ENCODE measurements at regions not wholly inside any gene's neighbourhood (a gene's known extent, or its start where the extent isn't known, plus 50 kb on each side); places are given as distances from the start of the nearest gene placed in this dataset.

DNA sequence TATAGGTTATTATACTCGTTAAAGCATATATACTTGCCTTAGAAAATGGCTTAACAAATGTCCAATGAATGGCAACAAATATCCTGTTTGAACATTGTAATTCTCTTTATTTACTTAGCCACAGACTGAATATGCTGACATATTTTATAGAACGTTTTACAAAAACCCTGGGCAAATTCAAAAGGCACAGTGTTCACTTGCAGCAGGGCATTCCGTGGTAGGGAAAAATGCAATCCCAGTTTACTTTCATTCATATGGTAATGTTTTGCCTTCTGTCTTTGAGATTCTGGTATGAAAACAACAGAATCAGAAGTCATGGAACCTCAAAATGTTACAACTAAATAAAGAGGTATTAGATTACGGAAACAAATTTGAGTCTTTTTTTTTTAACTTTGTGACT is 56.2 kb upstream of the MYCBP2 start:
- no peaks in the 10 kb centered on the region for H3K9me3 Mint-ChIP-seq
- H3K4me1 Mint-ChIP-seq, result no peaks in the 10 kb centered on the region
- H3K27ac Mint-ChIP-seq, result no peak overlapping the region
- H3K36me3 Mint-ChIP-seq, result no peaks in the 10 kb centered on the region
- H3K4me3 Mint-ChIP-seq, result no peak overlapping the region
- no peak for DNase-seq (ENCODE audit: low spot score in 2 of 2)
- no peak for ATAC-seq (ENCODE audit: low read depth)
- H3K27me3 Mint-ChIP-seq, result no peaks in the 10 kb centered on the region

- no peak overlapping the region for H3K27ac Mint-ChIP-seq
- H3K27me3 Mint-ChIP-seq, result no peaks in the 10 kb centered on the region
- no peak for DNase-seq (ENCODE audit: low spot score in 2 of 2)
- ATAC-seq (ENCODE audit: low read depth), result no peak
- no peak overlapping the region for H3K4me3 Mint-ChIP-seq
- H3K4me1 Mint-ChIP-seq, result peaks cover 4% of the 10 kb centered on the region
- no peaks in the 10 kb centered on the region for H3K36me3 Mint-ChIP-seq
- H3K9me3 Mint-ChIP-seq, result no peaks in the 10 kb centered on the region
Measured at GRCh38 chr13:77381059-77381458, 54.2 kb upstream of the MYCBP2 start.

GRCh38 chr13:77379508-77379907 is 52.6 kb upstream of the MYCBP2 start:
- no peak overlapping the region for H3K27ac Mint-ChIP-seq
- H3K36me3 Mint-ChIP-seq, result no peaks in the 10 kb centered on the region
- DNase-seq (ENCODE audit: low spot score in 2 of 2) (no peak), ATAC-seq (ENCODE audit: low read depth) (no peak)
- H3K9me3 Mint-ChIP-seq, result no peaks in the 10 kb centered on the region
- H3K27me3 Mint-ChIP-seq, result no peaks in the 10 kb centered on the region
- H3K4me3 Mint-ChIP-seq, result no peak overlapping the region
- H3K4me1 Mint-ChIP-seq, result peaks cover 7% of the 10 kb centered on the region

DNA sequence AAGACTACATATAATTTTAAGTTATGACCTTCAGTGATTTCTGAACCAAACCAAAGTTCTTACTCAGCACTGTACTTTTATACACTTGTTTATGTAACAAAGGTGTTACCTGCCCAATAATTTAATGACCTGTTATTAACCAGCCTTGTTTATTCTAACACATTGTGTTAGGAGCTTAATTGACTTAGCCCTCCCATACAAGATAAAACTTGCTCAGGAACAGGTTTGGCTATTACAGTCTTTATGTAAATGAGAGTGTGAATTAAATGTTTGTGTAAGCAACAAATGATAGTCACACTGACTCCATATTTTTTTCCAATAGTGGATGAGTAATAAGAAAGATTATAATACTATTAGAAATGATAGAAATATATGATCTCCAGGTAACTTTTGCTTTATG is 51.8 kb upstream of the MYCBP2 start:
- no peak for ATAC-seq (ENCODE audit: low read depth)
- H3K36me3 Mint-ChIP-seq, result no peaks in the 10 kb centered on the region
- H3K27ac Mint-ChIP-seq, result no peak overlapping the region
- no peaks in the 10 kb centered on the region for H3K9me3 Mint-ChIP-seq
- peaks cover 7% of the 10 kb centered on the region for H3K4me1 Mint-ChIP-seq
- no peak for DNase-seq (ENCODE audit: low spot score in 2 of 2)
- H3K27me3 Mint-ChIP-seq, result no peaks in the 10 kb centered on the region
- H3K4me3 Mint-ChIP-seq, result no peak overlapping the region

DNA sequence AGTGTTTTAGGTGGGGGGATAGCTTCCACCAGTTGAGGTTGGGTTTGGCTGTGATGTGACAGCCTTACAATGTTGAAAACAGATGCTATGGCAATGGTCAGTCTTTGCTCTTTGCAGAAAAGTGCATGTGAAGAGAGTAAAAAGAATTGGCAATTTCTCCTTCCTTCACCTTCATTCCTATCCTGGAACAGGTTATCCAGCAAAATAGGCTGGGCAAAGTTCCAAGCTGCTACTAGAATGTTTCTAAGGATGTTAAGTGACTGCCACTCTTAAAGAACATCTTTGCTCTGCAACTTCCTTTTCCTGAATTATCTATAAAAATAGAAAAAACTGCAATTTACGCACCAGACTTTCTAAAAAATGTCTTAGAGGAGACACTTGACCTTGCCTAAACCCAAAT is 50.1 kb upstream of the MYCBP2 start:
- no peak overlapping the region for H3K27ac Mint-ChIP-seq
- no peaks in the 10 kb centered on the region for H3K36me3 Mint-ChIP-seq
- H3K4me1 Mint-ChIP-seq, result peaks cover 7% of the 10 kb centered on the region
- H3K9me3 Mint-ChIP-seq, result no peaks in the 10 kb centered on the region
- no peak for DNase-seq (ENCODE audit: low spot score in 2 of 2)
- no peak overlapping the region for H3K4me3 Mint-ChIP-seq
- no peaks in the 10 kb centered on the region for H3K27me3 Mint-ChIP-seq
- no peak for ATAC-seq (ENCODE audit: low read depth)

Measured in memory B cell (primary cell).